Common myeloid progenitor, CD34-positive (primary cell): ENCODE measurements at regions not wholly inside any gene's neighbourhood (a gene's known extent, or its start where the extent isn't known, plus 50 kb on each side); places are given as distances from the start of the nearest gene placed in this dataset.

Experiments
- CTCF ChIA-PET: fragments of 350-600 bp; sonication (Branson Sonifier 250); formaldehyde crosslinking; loops from one replicate; lab custom pipeline; 2021; ENCODE audit warnings: antibody characterized with exemption; lab: Charles Lee
- POLR2A ChIA-PET: fragments of 350-600 bp; sonication (Branson Sonifier 250); formaldehyde crosslinking; loops from one replicate; lab custom pipeline; 2021; ENCODE audit warnings: antibody characterized with exemption; lab: Charles Lee
- DNase-seq, 3 donors: peaks; one replicate each; pipeline versions ENCODE4 v3.0.0 to v3.0.0-alpha.2; 2013
- H3K27ac ChIP-seq, 2 experiments: 1 replicate in 1 of 2; 2 replicates in 1 of 2; pipeline ENCODE4 v1.7.0; 2013; ENCODE audit warnings: inconsistent platforms in 2 of 2, low read length in 2 of 2, mild to moderate bottlenecking in 2 of 2, low read depth in 1 of 2, moderate library complexity in 1 of 2; ENCODE audit not compliant: severe bottlenecking in 2 of 2, insufficient read depth in 1 of 2, poor library complexity in 1 of 2
- H3K27me3 ChIP-seq, 5 experiments: replicated peaks in 2 of 5; 1 replicate in 3 of 5; 2 replicates in 2 of 5; pipeline versions ENCODE4 v1.6.1 to v1.7.0; 2013; ENCODE audit warnings: low read length in 4 of 5, mild to moderate bottlenecking in 2 of 5, moderate library complexity in 2 of 5, inconsistent platforms in 1 of 5; ENCODE audit not compliant: insufficient read depth in 5 of 5, control insufficient read depth in 4 of 5
- H3K36me3 ChIP-seq, 4 experiments: 1 replicate in 2 of 4; 2 replicates in 2 of 4; pipeline versions ENCODE4 v1.6.1 to v1.7.0; 2013; ENCODE audit warnings: low read length in 3 of 4, control low read depth in 1 of 4, mild to moderate bottlenecking in 1 of 4; ENCODE audit not compliant: control insufficient read depth in 4 of 4, insufficient read depth in 4 of 4
- H3K4me1 ChIP-seq, 4 experiments: 1 replicate in 3 of 4; 2 replicates in 1 of 4; pipeline versions ENCODE4 v1.6.1 to v1.7.1; 2013; ENCODE audit warnings: low read length in 3 of 4, mild to moderate bottlenecking in 3 of 4, control low read depth in 1 of 4, inconsistent platforms in 1 of 4, moderate library complexity in 1 of 4; ENCODE audit not compliant: control insufficient read depth in 4 of 4, insufficient read depth in 4 of 4; ENCODE audit errors: control extremely low read depth in 1 of 4
- H3K4me3 ChIP-seq, 7 experiments: 1 replicate in 4 of 7; 2 replicates in 3 of 7; pipeline versions ENCODE4 v1.5.1 to v1.7.0; 2013; ENCODE audit warnings: mild to moderate bottlenecking in 7 of 7, low read length in 6 of 7, moderate library complexity in 6 of 7, inconsistent platforms in 2 of 7, low read depth in 2 of 7, control low read depth in 1 of 7; ENCODE audit not compliant: insufficient read depth in 4 of 7, control insufficient read depth in 1 of 7; ENCODE audit errors: extremely low read depth in 1 of 7
- H3K9me3 ChIP-seq, 5 experiments: 1 replicate in 4 of 5; 2 replicates in 1 of 5; pipeline versions ENCODE4 v1.6.1 to v1.7.1; 2013; ENCODE audit warnings: low read length in 4 of 5, mild to moderate bottlenecking in 2 of 5, inconsistent platforms in 1 of 5, low read depth in 1 of 5, moderate library complexity in 1 of 5; ENCODE audit not compliant: control insufficient read depth in 4 of 5, insufficient read depth in 2 of 5; ENCODE audit errors: control extremely low read depth in 1 of 5
- WGBS: methylation state at CpG from one replicate; pipeline ENCODE4 v1.1.5; 2013; ENCODE audit not compliant: insufficient coverage; 5-methylcytosine and 5-hydroxymethylcytosine counted together

DNA sequence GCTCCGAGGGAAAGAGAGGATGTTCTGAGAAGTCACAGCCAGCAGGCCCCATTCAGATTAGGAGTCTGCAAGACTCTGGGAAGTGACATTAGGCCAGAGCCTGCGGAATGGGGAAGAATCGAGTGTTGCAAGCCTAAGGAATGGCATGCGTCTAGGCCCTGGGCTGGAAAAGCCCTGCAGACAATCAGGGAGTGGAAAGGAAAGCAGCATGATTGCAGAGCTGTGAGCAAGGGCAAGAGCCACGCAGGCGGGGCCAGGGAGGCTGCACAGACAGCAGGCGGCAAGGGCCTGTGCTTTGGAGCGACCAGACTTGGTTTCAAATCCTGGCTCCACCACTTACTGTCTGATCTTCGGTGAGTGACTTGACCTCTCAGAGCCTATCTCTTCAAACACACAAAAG lies 118.2 kb downstream of the RRAGC start:
- H3K4me1 ChIP-seq: no peaks in the 10 kb centered on the region
- CTCF ChIA-PET: no interaction called here
- H3K4me3 ChIP-seq: no peak overlapping the region
- no peak for DNase-seq
- H3K27ac ChIP-seq: no peak overlapping the region
- H3K9me3 ChIP-seq: peaks cover 0 to 3% (median 0%) of the 10 kb centered on the region in 5 experiments
- no peaks in the 10 kb centered on the region for H3K36me3 ChIP-seq
- WGBS: 98% methylated on average over 9 of the region's 9 CpGs
- POLR2A ChIA-PET: no interaction called here
- H3K27me3 ChIP-seq: peaks cover 0 to 4% (median 0%) of the 10 kb centered on the region in 5 experiments

GRCh38 chr1:38740487-38740886 lies 119.1 kb downstream of the RRAGC start:
- WGBS: 97% methylated on average over 4 of the region's 6 CpGs
- POLR2A ChIA-PET: no interaction called here

DNA sequence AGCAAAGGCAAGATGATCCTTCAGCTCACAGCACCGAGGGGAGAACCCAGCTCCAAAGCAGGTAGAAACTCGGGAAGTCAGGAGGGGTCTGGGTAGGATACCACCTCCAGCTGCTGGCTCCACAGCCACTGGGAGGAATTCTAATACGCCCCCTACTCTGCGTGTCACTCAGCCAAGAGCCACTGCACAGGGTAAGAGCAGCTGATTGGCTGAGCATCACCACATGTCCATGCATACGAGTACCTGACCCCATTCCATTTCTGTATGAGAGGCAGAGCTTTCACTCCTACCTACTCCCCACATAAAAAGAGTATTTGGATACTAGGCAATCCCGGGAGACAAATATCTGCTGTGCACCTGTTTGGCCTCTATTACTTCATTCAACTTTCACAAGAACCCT lies 121.4 kb downstream of the RRAGC start:
- POLR2A ChIA-PET: no interaction called here
- no peaks in the 10 kb centered on the region for H3K9me3 ChIP-seq
- no peaks in the 10 kb centered on the region for H3K4me1 ChIP-seq
- CTCF ChIA-PET: no interaction called here
- H3K36me3 ChIP-seq: no peaks in the 10 kb centered on the region
- WGBS: 100% methylated on average over 4 of the region's 6 CpGs
- DNase-seq: no peak
- no peak overlapping the region for H3K27ac ChIP-seq
- H3K27me3 ChIP-seq: peaks cover 0 to 3% (median 0%) of the 10 kb centered on the region in 5 experiments
- no peak overlapping the region for H3K4me3 ChIP-seq

More at GRCh38 chr1:38740487-38740886, 119.1 kb downstream of the RRAGC start:
- DNase-seq: no peak
- H3K27me3 ChIP-seq: peaks cover 0 to under 1% (median 0%) of the 10 kb centered on the region in 5 experiments
- no peaks in the 10 kb centered on the region for H3K36me3 ChIP-seq
- peaks cover 0 to 3% (median 0%) of the 10 kb centered on the region in 5 experiments for H3K9me3 ChIP-seq
- H3K27ac ChIP-seq: no peak overlapping the region
- no peak overlapping the region for H3K4me3 ChIP-seq
- no peaks in the 10 kb centered on the region for H3K4me1 ChIP-seq
- CTCF ChIA-PET: no interaction called here

DNA sequence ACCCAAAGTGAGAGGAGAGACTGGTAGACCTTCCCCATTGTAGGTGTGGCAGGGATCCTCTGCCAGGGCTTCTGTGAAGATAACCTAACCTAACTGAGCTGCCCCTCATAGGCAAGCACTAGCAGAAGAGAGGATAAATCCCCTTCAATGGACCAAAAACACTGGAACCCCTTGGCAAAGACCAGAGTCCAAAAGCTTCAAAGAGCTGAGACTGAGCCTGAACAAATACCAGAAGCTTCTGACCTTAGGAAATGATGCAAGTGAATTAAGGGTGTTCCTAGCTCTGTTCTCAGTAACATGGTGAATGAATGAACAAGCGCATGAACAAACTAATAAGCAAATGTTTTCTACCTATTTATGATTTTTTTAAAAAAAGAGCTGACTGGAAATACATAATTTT lies 123.2 kb downstream of the RRAGC start:
- no CpG with 5 or more reads among the region's 1 CpG for WGBS
- POLR2A ChIA-PET: no interaction called here

DNA sequence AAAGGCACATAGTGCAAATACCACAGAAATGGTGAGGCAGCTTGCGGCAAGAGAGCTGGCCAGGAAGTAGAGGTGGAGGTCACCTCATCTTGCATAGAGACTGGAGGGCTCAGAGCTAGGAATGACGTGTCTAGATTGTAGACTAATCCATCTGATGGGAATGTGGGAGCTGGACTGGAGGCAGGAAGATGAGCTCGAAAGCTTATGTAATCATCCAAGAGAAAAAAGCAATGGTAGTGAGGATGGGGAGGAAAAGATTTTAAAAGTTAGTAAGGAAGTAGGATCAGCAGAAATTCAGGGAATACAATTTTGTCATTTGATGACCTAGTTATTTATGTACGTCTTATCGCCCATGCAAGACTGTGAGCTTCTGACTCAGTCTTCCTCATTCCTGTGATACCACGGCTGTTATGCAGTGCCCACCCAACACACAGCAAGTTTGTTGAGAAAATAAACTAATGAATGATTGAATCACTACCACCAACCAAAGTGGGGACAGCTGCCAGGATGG lies 123.9 kb downstream of the RRAGC start:
- Histone ChIP-seq H3K4me3 (no peak overlapping the region), H3K36me3 (no peaks in the 10 kb centered on the region), H3K4me1 (no peaks in the 10 kb centered on the region), H3K27ac (no peak overlapping the region), H3K9me3 (no peaks in the 10 kb centered on the region), H3K27me3 (peaks cover 2 to 9% (median 5%) of the 10 kb centered on the region in 5 experiments)
- no peak for DNase-seq
- ChIA-PET CTCF (no interaction called here), POLR2A (no interaction called here)
- WGBS: 97% methylated on average over 3 of the region's 6 CpGs

More for the DNA sequence above, 123.2 kb downstream of the RRAGC start:
- no peaks in the 10 kb centered on the region for H3K36me3 ChIP-seq
- no peak overlapping the region for H3K4me3 ChIP-seq
- H3K9me3 ChIP-seq: no peaks in the 10 kb centered on the region
- no peaks in the 10 kb centered on the region for H3K4me1 ChIP-seq
- CTCF ChIA-PET: no interaction called here
- H3K27me3 ChIP-seq: peaks cover 2 to 8% (median 5%) of the 10 kb centered on the region in 5 experiments
- DNase-seq: no peak
- H3K27ac ChIP-seq: no peak overlapping the region

GRCh38 chr1:38733761-38734160 lies 125.8 kb downstream of the RRAGC start:
- no peak overlapping the region for H3K27ac ChIP-seq
- no peaks in the 10 kb centered on the region for H3K36me3 ChIP-seq
- DNase-seq: no peak
- peaks cover 2 to 14% (median 8%) of the 10 kb centered on the region in 5 experiments for H3K27me3 ChIP-seq
- WGBS: 91% methylated on average over 3 of the region's 3 CpGs
- H3K9me3 ChIP-seq: no peaks in the 10 kb centered on the region
- ChIA-PET CTCF (no interaction called here), POLR2A (no interaction called here)
- H3K4me3 ChIP-seq: no peak overlapping the region
- peaks cover 0 to 9% (median 3%) of the 10 kb centered on the region in 4 experiments for H3K4me1 ChIP-seq

GRCh38 chr1:38730511-38731397 lies 128.8 kb downstream of the RRAGC start:
- 91% methylated on average over 5 of the region's 6 CpGs for WGBS
- peaks cover 4 to 27% (median 12%) of the 10 kb centered on the region in 5 experiments for H3K27me3 ChIP-seq
- CTCF ChIA-PET: no interaction called here
- DNase-seq: no peak
- peaks cover 0 to 23% (median 7%) of the 10 kb centered on the region in 4 experiments for H3K4me1 ChIP-seq
- no peak overlapping the region for H3K4me3 ChIP-seq
- H3K9me3 ChIP-seq: no peaks in the 10 kb centered on the region
- H3K27ac ChIP-seq: no peak overlapping the region
- no peaks in the 10 kb centered on the region for H3K36me3 ChIP-seq
- POLR2A ChIA-PET: no interaction called here
